HepG2 (cell line): ENCODE measurements at regions not wholly inside any gene's neighbourhood (a gene's known extent, or its start where the extent isn't known, plus 50 kb on each side); places are given as distances from the start of the nearest gene placed in this dataset.

Source experiments
- ATAC-seq: fragments of 200-7000 bp; cut with Tn5 transposase; 3 replicates; pipeline ENCODE4 v1.9.1; 2020; ENCODE audit warnings: mild to moderate bottlenecking, moderate library complexity
- BruUV-seq: library from RNA; stranded (reverse); fragments of 400-500 nt; replicated peaks from 2 replicates; lab custom pipeline; 2021; lab: Mats Ljungman, UMichigan
- CTCF ChIA-PET: fragments of 300-600 bp; formaldehyde crosslinking; extraction: SDS; loops from one replicate; lab custom pipeline; 2021; ENCODE audit warnings: low total read pairs, inconsistent platforms, low intra/inter-chr PET ratio; lab: Yijun Ruan, JAX
- POLR2A ChIA-PET: fragments of 350-600 bp; sonication (Branson Sonifier 250); formaldehyde crosslinking; loops from one replicate; lab custom pipeline; 2020; ENCODE audit warnings: antibody characterized with exemption, inconsistent platforms; lab: Yijun Ruan, JAX
- DNase-seq: peaks from one replicate; pipeline ENCODE4 v3.0.0-alpha.2; 2015; ENCODE audit warnings: low spot score
- FAIRE-seq: peaks from 3 replicates; lab custom pipeline; 2011; peaks lifted over from hg19 to GRCh38; lab: Jason Lieb, UNC
- H2AFZ ChIP-seq: one replicate; pipeline ENCODE4 v1.6.1; 2011; ENCODE audit warnings: low read length, inconsistent platforms
- H3K27ac ChIP-seq: fragments of 300-600 bp; 3 replicates; pipeline ENCODE4 v1.8.0; 2011; ENCODE audit warnings: mixed run types, mild to moderate bottlenecking, mixed read lengths, low read length, inconsistent platforms; ENCODE audit not compliant: insufficient read depth; ENCODE audit errors: extremely low read length
- H3K27me3 ChIP-seq, 2 experiments: fragments of 200-600 bp in 1 of 2; 2 replicates in 1 of 2; 3 replicates in 1 of 2; pipeline versions ENCODE4 v1.6.0 to v1.8.0; 2011; ENCODE audit warnings: low read length in 2 of 2, mild to moderate bottlenecking in 2 of 2, moderate library complexity in 2 of 2, inconsistent platforms in 1 of 2; ENCODE audit not compliant: insufficient read depth in 2 of 2, control insufficient read depth in 1 of 2
- H3K36me3 ChIP-seq, 2 experiments: fragments of 200-600 bp in 1 of 2; replicated peaks in 1 of 2; 2 replicates in 1 of 2; 3 replicates in 1 of 2; pipeline versions ENCODE4 v1.5.1 to v1.8.0; 2011; ENCODE audit warnings: low read length in 2 of 2, inconsistent platforms in 1 of 2; ENCODE audit not compliant: insufficient read depth in 2 of 2, control insufficient read depth in 1 of 2
- H3K4me1 ChIP-seq: 2 replicates; pipeline ENCODE4 v1.5.1; 2012; ENCODE audit warnings: low read length, inconsistent platforms; ENCODE audit not compliant: insufficient read depth
- H3K4me2 ChIP-seq: 2 replicates; pipeline ENCODE4 v1.6.0; 2011; ENCODE audit warnings: low read depth, low read length, inconsistent platforms
- H3K4me3 ChIP-seq, 3 experiments: fragments of 200-600 bp in 1 of 3; sonication (generic), shearing (Covaris generic) in 1 of 3; replicated peaks in 1 of 3; 2 replicates each; pipeline ENCODE4 v1.5.1; 2011 to 2016; ENCODE audit warnings: low read length in 3 of 3, inconsistent platforms in 2 of 3, low read depth in 2 of 3, mild to moderate bottlenecking in 2 of 3, control low read depth in 1 of 3, mixed read lengths in 1 of 3; ENCODE audit not compliant: insufficient read depth in 1 of 3
- H3K79me2 ChIP-seq: one replicate; pipeline ENCODE4 v1.6.1; 2011; ENCODE audit warnings: low read length, inconsistent platforms; ENCODE audit not compliant: insufficient read depth
- H3K9ac ChIP-seq: 2 replicates; pipeline ENCODE4 v1.6.0; 2011; ENCODE audit warnings: mild to moderate bottlenecking, low read depth, low read length, inconsistent platforms; ENCODE audit not compliant: insufficient read depth
- H3K9me3 ChIP-seq: 2 replicates; pipeline ENCODE4 v1.5.1; 2012; ENCODE audit warnings: mild to moderate bottlenecking, low read length
- H4K20me1 ChIP-seq: 2 replicates; pipeline ENCODE4 v1.6.0; 2011; ENCODE audit warnings: inconsistent platforms, mild to moderate bottlenecking, low read length, moderate library complexity; ENCODE audit not compliant: insufficient read depth
- HNRNPLL ChIP-seq: fragments of 200-400 bp; formaldehyde crosslinking; IDR thresholded peaks from 2 replicates; pipeline ENCODE4 v1.6.1; 2017; ENCODE audit warnings: mild to moderate bottlenecking, low read depth, low read length; ENCODE audit not compliant: poor library complexity, severe bottlenecking
- IRX3 ChIP-seq: sonication (generic); formaldehyde crosslinking; IDR thresholded peaks from 2 replicates; pipeline ENCODE4 v1.8.1; 2023; ENCODE audit warnings: mild to moderate bottlenecking, low read depth, missing genetic modification reagents, borderline replicate concordance
- MXI1 ChIP-seq: IDR thresholded peaks from 3 replicates; pipeline ENCODE4 v1.6.1; 2012; ENCODE audit warnings: low read depth, low read length, inconsistent platforms, borderline replicate concordance
- NPAS2 ChIP-seq: sonication (generic); formaldehyde crosslinking; IDR thresholded peaks from 2 replicates; pipeline ENCODE4 v1.8.0; 2022; ENCODE audit warnings: mild to moderate bottlenecking, missing genetic modification reagents, borderline replicate concordance
- PRMT3 ChIP-seq: sonication (generic); formaldehyde crosslinking; IDR thresholded peaks from 2 replicates; pipeline ENCODE4 v1.8.1; 2022; ENCODE audit warnings: low read depth, mild to moderate bottlenecking, moderate library complexity, missing genetic modification reagents, borderline replicate concordance
- ZKSCAN8 ChIP-seq: IDR thresholded peaks from 2 replicates; pipeline ENCODE4 v1.6.1; 2016; ENCODE audit warnings: borderline replicate concordance, missing genetic modification reagents, missing compliant biosample characterization
- ZNF670 ChIP-seq: sonication (generic); formaldehyde crosslinking; IDR thresholded peaks from 2 replicates; pipeline ENCODE4 v1.8.0; 2022; ENCODE audit warnings: mild to moderate bottlenecking, missing genetic modification reagents, borderline replicate concordance
- WGBS: methylation state at CpG from one replicate; pipeline ENCODE4 v1.1.6; 2017; ENCODE audit warnings: low lambda C conversion rate; 5-methylcytosine and 5-hydroxymethylcytosine counted together
- in situ Hi-C: cut with HindIII; loops from 2 replicates; pipeline ENCODE4 v1.10.0; 2017; ENCODE audit warnings: low pct_unique_long_range_greater_than_20kb; ENCODE audit not compliant: extremely low pct_ligation_motif_present
- intact Hi-C: fragments of 100-400 bp; cut with micrococcal nuclease; formaldehyde crosslinking; loops from one replicate; pipeline ENCODE4 v1.10.0; 2022; ENCODE audit not compliant: unreplicated experiment
- TF ChIP-seq, protein P1 (sequence below): sonication (generic); formaldehyde crosslinking; IDR thresholded peaks from 2 replicates; pipeline ENCODE4 v1.4.0; 2020; ENCODE audit warnings: missing genetic modification reagents, mild to moderate bottlenecking, borderline replicate concordance
- TF ChIP-seq, protein P2 (sequence below): fragments of 450-650 bp; IDR thresholded peaks from 2 replicates; pipeline ENCODE4 v1.6.1; 2016
- TF ChIP-seq, protein P3 (sequence below): sonication (generic); formaldehyde crosslinking; conservative IDR thresholded peaks from 2 replicates; pipeline ENCODE4 v1.4.0; 2020; ENCODE audit warnings: missing genetic modification reagents
- TF ChIP-seq, protein P4 (sequence below): sonication (generic); formaldehyde crosslinking; IDR thresholded peaks from 2 replicates; pipeline ENCODE4 v1.4.0; 2020; ENCODE audit warnings: missing genetic modification reagents

DNA sequence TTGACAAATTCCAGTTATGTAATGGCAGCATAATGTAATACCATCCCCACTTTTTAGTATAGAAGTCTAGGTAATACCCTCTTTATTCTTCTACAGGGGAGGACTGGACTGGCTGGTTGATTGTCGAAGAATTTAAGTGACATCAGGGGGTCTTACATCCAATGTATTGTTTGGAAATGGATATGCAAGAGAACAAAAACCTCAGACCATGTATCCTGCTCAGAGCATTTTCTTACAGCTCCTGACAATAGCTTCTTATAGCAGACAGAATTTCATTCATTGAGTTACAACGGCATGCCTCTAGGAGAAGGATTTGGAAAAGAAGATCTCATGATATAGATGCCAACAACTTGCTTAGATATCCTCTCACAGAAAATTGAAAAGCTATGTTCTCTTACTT lies 2032.3 kb downstream of the EFNA5 start:
- no peaks in the 10 kb centered on the region for H3K9me3 ChIP-seq
- ATAC-seq (no peak), FAIRE-seq (no peak)
- ChIA-PET CTCF (no interaction called here), POLR2A (no interaction called here)
- WGBS, result 2% methylated on average over 2 of the region's 2 CpGs
- no peak overlapping the region for H3K4me3 ChIP-seq
- no peak overlapping the region for H3K9ac ChIP-seq
- H4K20me1 ChIP-seq, result no peaks in the 10 kb centered on the region
- intact Hi-C loops, result no loop called here
- no peaks in the 10 kb centered on the region; a peak in 1 of 5 replicates for H3K27me3 ChIP-seq
- no peak overlapping the region for H3K27ac ChIP-seq
- H3K4me1 ChIP-seq, result no peaks in the 10 kb centered on the region
- H3K36me3 ChIP-seq, result no peaks in the 10 kb centered on the region
- no peak overlapping the region for H2AFZ ChIP-seq
- H3K79me2 ChIP-seq, result no peaks in the 10 kb centered on the region
- no TSS peak for BruUV-seq
- TF ChIP-seq PRMT3 (CRISPR knock-in tag) (no peak), NPAS2 (CRISPR knock-in tag) (no peak), IRX3 (CRISPR knock-in tag) (no peak), ZKSCAN8 (no peak), ZNF670 (no peak), HNRNPLL (no peak), MXI1 (no peak)
- TF ChIP-seq, protein P1, sequence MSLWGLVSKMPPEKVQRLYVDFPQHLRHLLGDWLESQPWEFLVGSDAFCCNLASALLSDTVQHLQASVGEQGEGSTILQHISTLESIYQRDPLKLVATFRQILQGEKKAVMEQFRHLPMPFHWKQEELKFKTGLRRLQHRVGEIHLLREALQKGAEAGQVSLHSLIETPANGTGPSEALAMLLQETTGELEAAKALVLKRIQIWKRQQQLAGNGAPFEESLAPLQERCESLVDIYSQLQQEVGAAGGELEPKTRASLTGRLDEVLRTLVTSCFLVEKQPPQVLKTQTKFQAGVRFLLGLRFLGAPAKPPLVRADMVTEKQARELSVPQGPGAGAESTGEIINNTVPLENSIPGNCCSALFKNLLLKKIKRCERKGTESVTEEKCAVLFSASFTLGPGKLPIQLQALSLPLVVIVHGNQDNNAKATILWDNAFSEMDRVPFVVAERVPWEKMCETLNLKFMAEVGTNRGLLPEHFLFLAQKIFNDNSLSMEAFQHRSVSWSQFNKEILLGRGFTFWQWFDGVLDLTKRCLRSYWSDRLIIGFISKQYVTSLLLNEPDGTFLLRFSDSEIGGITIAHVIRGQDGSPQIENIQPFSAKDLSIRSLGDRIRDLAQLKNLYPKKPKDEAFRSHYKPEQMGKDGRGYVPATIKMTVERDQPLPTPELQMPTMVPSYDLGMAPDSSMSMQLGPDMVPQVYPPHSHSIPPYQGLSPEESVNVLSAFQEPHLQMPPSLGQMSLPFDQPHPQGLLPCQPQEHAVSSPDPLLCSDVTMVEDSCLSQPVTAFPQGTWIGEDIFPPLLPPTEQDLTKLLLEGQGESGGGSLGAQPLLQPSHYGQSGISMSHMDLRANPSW, result no peak
- TF ChIP-seq, protein P2, sequence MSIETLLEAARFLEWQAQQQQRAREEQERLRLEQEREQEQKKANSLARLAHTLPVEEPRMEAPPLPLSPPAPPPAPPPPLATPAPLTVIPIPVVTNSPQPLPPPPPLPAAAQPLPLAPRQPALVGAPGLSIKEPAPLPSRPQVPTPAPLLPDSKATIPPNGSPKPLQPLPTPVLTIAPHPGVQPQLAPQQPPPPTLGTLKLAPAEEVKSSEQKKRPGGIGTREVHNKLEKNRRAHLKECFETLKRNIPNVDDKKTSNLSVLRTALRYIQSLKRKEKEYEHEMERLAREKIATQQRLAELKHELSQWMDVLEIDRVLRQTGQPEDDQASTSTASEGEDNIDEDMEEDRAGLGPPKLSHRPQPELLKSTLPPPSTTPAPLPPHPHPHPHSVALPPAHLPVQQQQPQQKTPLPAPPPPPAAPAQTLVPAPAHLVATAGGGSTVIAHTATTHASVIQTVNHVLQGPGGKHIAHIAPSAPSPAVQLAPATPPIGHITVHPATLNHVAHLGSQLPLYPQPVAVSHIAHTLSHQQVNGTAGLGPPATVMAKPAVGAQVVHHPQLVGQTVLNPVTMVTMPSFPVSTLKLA, result no peak
- TF ChIP-seq, protein P3, sequence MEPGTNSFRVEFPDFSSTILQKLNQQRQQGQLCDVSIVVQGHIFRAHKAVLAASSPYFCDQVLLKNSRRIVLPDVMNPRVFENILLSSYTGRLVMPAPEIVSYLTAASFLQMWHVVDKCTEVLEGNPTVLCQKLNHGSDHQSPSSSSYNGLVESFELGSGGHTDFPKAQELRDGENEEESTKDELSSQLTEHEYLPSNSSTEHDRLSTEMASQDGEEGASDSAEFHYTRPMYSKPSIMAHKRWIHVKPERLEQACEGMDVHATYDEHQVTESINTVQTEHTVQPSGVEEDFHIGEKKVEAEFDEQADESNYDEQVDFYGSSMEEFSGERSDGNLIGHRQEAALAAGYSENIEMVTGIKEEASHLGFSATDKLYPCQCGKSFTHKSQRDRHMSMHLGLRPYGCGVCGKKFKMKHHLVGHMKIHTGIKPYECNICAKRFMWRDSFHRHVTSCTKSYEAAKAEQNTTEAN, result no peak
- TF ChIP-seq, protein P4, sequence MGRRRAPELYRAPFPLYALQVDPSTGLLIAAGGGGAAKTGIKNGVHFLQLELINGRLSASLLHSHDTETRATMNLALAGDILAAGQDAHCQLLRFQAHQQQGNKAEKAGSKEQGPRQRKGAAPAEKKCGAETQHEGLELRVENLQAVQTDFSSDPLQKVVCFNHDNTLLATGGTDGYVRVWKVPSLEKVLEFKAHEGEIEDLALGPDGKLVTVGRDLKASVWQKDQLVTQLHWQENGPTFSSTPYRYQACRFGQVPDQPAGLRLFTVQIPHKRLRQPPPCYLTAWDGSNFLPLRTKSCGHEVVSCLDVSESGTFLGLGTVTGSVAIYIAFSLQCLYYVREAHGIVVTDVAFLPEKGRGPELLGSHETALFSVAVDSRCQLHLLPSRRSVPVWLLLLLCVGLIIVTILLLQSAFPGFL (CRISPR knock-in tag), result no peak
- TF ChIP-seq, all 625 proteins: peak for 0
- DNase-seq, result no peak
- in situ Hi-C loops, result no loop called here
- no peak overlapping the region for H3K4me2 ChIP-seq
